ENCODE measurements at regions not wholly inside any gene's neighbourhood (a gene's known extent, or its start where the extent isn't known, plus 50 kb on each side); places are given as distances from the start of the nearest gene placed in this dataset.
"Not testable (repeated sequence)": the region's sequence is repeated elsewhere in the genome, so short reads cannot be mapped to it uniquely, and the experiment has no call there.

DNA sequence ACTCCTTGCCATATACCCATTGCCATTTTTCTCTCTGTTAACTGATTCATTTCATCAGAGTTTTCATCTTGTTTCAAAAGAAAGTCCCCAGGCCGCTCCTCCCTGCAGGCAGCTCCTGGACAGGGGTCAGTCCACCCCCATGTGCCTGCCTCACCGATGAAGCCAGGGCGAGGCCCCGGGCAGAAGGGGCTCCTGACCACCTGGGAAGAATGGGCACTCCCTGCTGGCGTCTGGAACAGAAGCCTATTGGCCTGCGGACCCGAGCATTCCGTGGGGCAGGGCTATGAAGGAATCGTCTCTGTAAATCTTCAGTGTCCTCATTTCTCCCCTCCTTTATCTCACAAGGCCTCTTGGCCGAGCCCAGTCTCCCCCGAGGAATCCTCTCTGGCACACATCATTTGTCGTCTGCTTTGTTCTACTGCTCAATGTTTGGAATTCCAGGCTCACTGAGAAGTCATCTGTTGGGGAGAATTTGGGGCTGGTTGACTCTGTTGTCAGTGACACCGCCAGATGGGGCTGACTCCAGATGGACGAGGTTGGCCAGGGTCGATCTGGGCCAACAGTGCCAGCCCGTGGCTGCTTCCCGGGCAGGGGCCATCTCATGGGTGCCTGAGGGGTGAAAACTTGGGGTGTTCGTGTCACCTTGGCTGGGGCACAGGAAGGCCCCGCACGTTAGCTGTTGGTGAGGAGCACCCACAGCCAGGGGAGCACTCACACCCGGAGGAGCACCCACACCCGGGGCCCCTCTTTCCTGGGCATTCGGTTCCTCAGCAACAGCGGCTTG, 183.9 kb downstream of the BANP start:
- TF ChIP-seq CTCF (IDR thresholded peaks at IDR 0.05 in 4 of 5, conservative IDR thresholded peaks at IDR 0.05 in 1 of 5); POLR2A (IDR thresholded peaks at IDR 0.05): not testable (repeated sequence)

Measured in gastrocnemius medialis (tissue), 4 donors.